Nephron (organoid): ENCODE measurements at regions not wholly inside any gene's neighbourhood (a gene's known extent, or its start where the extent isn't known, plus 50 kb on each side); places are given as distances from the start of the nearest gene placed in this dataset.
A peak's percentile ranks its signal among the peaks of the same experiment; 100 is the strongest.
"Not testable (repeated sequence)": the region's sequence is repeated elsewhere in the genome, so short reads cannot be mapped to it uniquely, and the experiment has no call there.

Source experiments
- H3K27ac Mint-ChIP-seq, 3 experiments: 2 replicates each; pipeline ENCODE4 v1.8.0; 2020; ENCODE audit warnings: mixed read lengths in 3 of 3, mild to moderate bottlenecking in 2 of 3, moderate library complexity in 1 of 3
- H3K27me3 Mint-ChIP-seq: 2 replicates; pipeline ENCODE4 v1.8.0; 2021; ENCODE audit warnings: low read depth, mild to moderate bottlenecking, moderate library complexity, mixed read lengths
- H3K36me3 Mint-ChIP-seq: 2 replicates; pipeline ENCODE4 v1.8.0; 2020; ENCODE audit warnings: low read depth, mixed read lengths
- H3K4me1 Mint-ChIP-seq: 2 replicates; pipeline ENCODE4 v1.8.0; 2020; ENCODE audit warnings: mixed read lengths
- H3K4me3 Mint-ChIP-seq, 3 experiments: 2 replicates each; pipeline ENCODE4 v1.8.0; 2020; ENCODE audit warnings: mild to moderate bottlenecking in 3 of 3, mixed read lengths in 3 of 3, moderate library complexity in 2 of 3
- H3K9me3 Mint-ChIP-seq: 2 replicates; pipeline ENCODE4 v1.8.0; 2020; ENCODE audit warnings: mixed read lengths
- CTCF ChIP-seq, 3 experiments: fragments of 200-600 bp; sonication (generic); IDR thresholded peaks; one replicate each; pipeline ENCODE4 v1.5.0; 2021; ENCODE audit warnings: antibody characterized with exemption in 3 of 3; ENCODE audit not compliant: unreplicated experiment in 3 of 3

GRCh38 chr2:16069663-16069932, 129.2 kb downstream of the MYCN start:
- Mint-ChIP-seq H3K9me3 (no peaks in the 10 kb centered on the region), H3K4me3 (no peak overlapping the region), H3K4me1 (no peaks in the 10 kb centered on the region), H3K36me3 (no peaks in the 10 kb centered on the region), H3K27me3 (peaks cover 10% of the 10 kb centered on the region), H3K27ac (no peak overlapping the region)
- no peak for TF ChIP-seq CTCF (IDR thresholded peaks at IDR 0.05; ENCODE audit: unreplicated experiment in 3 of 3)

GRCh38 chr2:16068552-16068940, 128.2 kb downstream of the MYCN start:
- peak overlapping the region in 1 of 3 experiments; percentile 51 for H3K27ac Mint-ChIP-seq
- H3K9me3 Mint-ChIP-seq: peaks cover 7% of the 10 kb centered on the region
- peaks cover 6% of the 10 kb centered on the region for H3K36me3 Mint-ChIP-seq
- H3K4me3 Mint-ChIP-seq: no peak overlapping the region
- TF ChIP-seq CTCF (IDR thresholded peaks at IDR 0.05; ENCODE audit: unreplicated experiment in 3 of 3): no peak
- peaks cover 14% of the 10 kb centered on the region for H3K27me3 Mint-ChIP-seq
- no peaks in the 10 kb centered on the region for H3K4me1 Mint-ChIP-seq

- Mint-ChIP-seq H3K9me3 (peaks cover 7% of the 10 kb centered on the region), H3K36me3 (peaks cover 6% of the 10 kb centered on the region), H3K4me1 (no peaks in the 10 kb centered on the region), H3K27me3 (peaks cover 14% of the 10 kb centered on the region), H3K27ac (no peak overlapping the region), H3K4me3 (no peak overlapping the region)
- no peak for TF ChIP-seq CTCF (IDR thresholded peaks at IDR 0.05; ENCODE audit: unreplicated experiment in 3 of 3)
These were observed 127.7 kb downstream of the MYCN start for GRCh38 chr2:16067866-16068551.

GRCh38 chr2:16067444-16067843, 127.1 kb downstream of the MYCN start:
- Mint-ChIP-seq H3K9me3 (peaks cover 11% of the 10 kb centered on the region), H3K4me1 (no peaks in the 10 kb centered on the region), H3K27me3 (peaks cover 14% of the 10 kb centered on the region), H3K36me3 (peaks cover 6% of the 10 kb centered on the region), H3K4me3 (no peak overlapping the region), H3K27ac (no peak overlapping the region)
- TF ChIP-seq CTCF (IDR thresholded peaks at IDR 0.05; ENCODE audit: unreplicated experiment in 3 of 3): no peak

GRCh38 chr2:16067037-16067406, 126.7 kb downstream of the MYCN start:
- H3K9me3 Mint-ChIP-seq: peaks cover 15% of the 10 kb centered on the region
- no peak overlapping the region for H3K27ac Mint-ChIP-seq
- H3K4me1 Mint-ChIP-seq: no peaks in the 10 kb centered on the region
- TF ChIP-seq CTCF (IDR thresholded peaks at IDR 0.05; ENCODE audit: unreplicated experiment in 3 of 3): no peak
- peaks cover 14% of the 10 kb centered on the region for H3K27me3 Mint-ChIP-seq
- peaks cover 10% of the 10 kb centered on the region for H3K36me3 Mint-ChIP-seq
- H3K4me3 Mint-ChIP-seq: no peak overlapping the region

- no peaks in the 10 kb centered on the region for H3K4me1 Mint-ChIP-seq
- peaks cover 17% of the 10 kb centered on the region for H3K9me3 Mint-ChIP-seq
These were observed 126.1 kb downstream of the MYCN start for GRCh38 chr2:16066261-16067036.

GRCh38 chr2:16065272-16066069, 125.1 kb downstream of the MYCN start:
- not testable (repeated sequence) for H3K4me3 Mint-ChIP-seq, H3K27ac Mint-ChIP-seq, H3K4me1 Mint-ChIP-seq
- peaks cover 12% of the 10 kb centered on the region for H3K36me3 Mint-ChIP-seq
- peaks cover 16% of the 10 kb centered on the region for H3K27me3 Mint-ChIP-seq
- H3K9me3 Mint-ChIP-seq: peaks cover 17% of the 10 kb centered on the region

More at GRCh38 chr2:16066261-16067036, 126.1 kb downstream of the MYCN start:
- H3K36me3 Mint-ChIP-seq: peaks cover 12% of the 10 kb centered on the region
- no peak for TF ChIP-seq CTCF (IDR thresholded peaks at IDR 0.05; ENCODE audit: unreplicated experiment in 3 of 3)
- H3K27ac Mint-ChIP-seq: no peak overlapping the region
- peaks cover 14% of the 10 kb centered on the region for H3K27me3 Mint-ChIP-seq
- no peak overlapping the region for H3K4me3 Mint-ChIP-seq
